ENCODE measurements at regions not wholly inside any gene's neighbourhood (a gene's known extent, or its start where the extent isn't known, plus 50 kb on each side); places are given as distances from the start of the nearest gene placed in this dataset.

GRCh38 chrX:87236830-87237440 is 280.7 kb upstream of the KLHL4 start:
- intact Hi-C loops (cut with DNase I), result no loop called here
- no peak for ATAC-seq
- no peak for DNase-seq

- DNase-seq (no peak), ATAC-seq (no peak)
- intact Hi-C loops (cut with DNase I), result no loop called here
Observed at GRCh38 chrX:87265518-87265917, 252.1 kb upstream of the KLHL4 start.

DNA sequence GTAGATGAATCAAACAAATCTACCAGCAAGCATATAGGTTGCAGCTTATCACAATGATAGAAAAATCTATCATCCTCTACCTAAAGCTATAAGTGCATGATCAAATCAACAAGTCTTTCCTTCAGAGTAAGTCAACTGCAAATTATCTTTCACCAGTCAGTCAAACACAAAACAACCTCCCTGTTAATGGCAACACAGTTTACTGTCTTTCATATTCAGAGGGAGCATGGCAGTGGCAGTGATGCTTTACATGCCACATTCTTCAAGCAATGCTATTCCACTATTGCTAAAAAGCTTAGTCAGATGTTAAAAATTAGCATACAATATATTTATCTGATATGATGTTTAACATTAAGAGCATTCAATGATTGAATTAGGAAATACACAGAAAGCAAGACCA is 245.1 kb upstream of the KLHL4 start:
- ATAC-seq (no peak), DNase-seq (no peak)
- intact Hi-C loops (cut with DNase I), result no loop called here

GRCh38 chrX:87299563-87300160 is 217.9 kb upstream of the KLHL4 start:
- ATAC-seq, result no peak
- intact Hi-C loops (cut with DNase I), result no loop called here
- no peak for DNase-seq

GRCh38 chrX:87310780-87311179 is 206.8 kb upstream of the KLHL4 start:
- no peak for DNase-seq
- no peak for ATAC-seq
- intact Hi-C loops (cut with DNase I), result no loop called here

DNA sequence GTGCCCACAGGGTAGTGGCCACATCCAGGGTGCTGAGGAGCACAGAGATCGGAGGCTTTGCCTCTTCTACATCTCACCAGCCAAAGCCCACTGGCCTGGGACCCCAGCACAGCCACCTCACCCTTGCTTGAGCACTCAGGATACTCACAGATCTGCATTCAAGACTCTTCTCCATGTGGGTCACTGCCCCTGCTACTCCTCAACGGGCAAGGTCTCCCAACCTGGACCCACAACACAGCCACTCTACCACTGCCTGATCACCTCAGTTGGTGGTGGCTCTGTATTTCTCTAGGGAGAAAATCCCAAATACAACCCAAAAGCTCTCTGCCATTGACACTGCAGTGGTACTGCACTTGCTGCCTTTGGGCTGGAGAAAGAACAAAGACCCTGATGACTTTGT is 190.3 kb upstream of the KLHL4 start:
- ATAC-seq (no peak), DNase-seq (no peak)
- intact Hi-C loops (cut with DNase I), result no loop called here

GRCh38 chrX:87337267-87337666 is 180.3 kb upstream of the KLHL4 start:
- intact Hi-C loops (cut with DNase I), result no loop called here
- no peak for ATAC-seq

DNA sequence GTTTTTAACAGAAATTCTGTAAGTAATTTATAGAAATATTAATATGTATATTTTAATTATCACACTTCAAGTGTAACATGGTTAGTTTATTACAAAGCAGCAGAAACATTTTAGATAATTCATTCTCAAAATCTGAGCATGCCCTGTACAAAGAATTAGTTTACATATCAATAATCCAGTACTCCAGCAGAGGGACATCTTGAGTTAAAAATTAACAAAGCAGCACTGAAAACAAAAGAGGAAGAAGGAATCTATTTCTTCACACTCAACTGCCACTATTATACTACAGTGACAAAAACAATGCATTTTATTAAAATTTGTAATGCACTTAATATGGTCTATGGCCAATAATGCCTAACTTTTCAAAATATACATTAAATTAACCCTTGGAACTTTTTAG is 179.1 kb upstream of the KLHL4 start:
- ATAC-seq (no peak), DNase-seq (no peak)
- intact Hi-C loops (cut with DNase I), result loop anchor here in 1 of 2 donors (2.0 kb wide), 1 partner anchor 326 kb away; no protein-coding TSS in a partner anchor

More at GRCh38 chrX:87337267-87337666, 180.3 kb upstream of the KLHL4 start:
- DNase-seq, result no peak

DNA sequence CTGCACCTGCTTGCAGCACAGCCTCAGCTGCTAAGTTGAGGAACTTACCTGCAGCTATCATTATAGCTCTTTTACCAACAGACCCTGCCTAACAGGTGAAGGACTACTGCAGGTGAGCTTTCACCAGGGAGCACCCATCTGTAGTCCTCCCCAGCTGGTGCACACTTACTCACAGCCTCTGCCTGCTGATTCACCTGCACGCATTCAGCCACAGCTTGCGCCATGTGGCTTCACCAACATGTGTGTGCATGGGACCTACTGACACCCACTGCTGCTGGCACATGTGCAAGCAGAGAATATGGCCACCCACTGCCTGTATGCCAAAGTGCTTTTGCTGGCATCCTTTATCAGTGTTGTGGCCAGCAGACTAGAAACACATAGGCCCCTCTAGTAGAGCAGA is 146.7 kb upstream of the KLHL4 start:
- intact Hi-C loops (cut with DNase I), result no loop called here
- DNase-seq, result no peak
- ATAC-seq, result no peak

DNA sequence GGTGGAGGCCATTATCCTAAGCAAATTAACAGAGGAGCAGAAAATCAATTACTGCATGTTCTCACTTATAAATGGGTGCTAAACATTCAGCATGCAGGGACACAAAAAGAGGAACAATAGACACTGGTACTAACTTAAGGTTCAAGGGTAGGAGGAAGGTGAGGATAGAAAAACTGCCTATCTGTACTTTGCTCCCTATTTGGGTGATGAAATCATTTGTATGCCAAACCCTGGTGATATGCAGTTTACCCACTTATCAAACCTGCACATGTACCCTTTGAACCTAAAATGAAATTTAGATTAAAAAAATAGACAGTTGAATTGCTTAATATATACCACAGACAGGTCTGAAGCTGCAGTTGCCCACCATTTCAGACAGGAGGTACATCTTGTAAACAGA is 143.3 kb upstream of the KLHL4 start:
- DNase-seq, result no peak
- no peak for ATAC-seq
- intact Hi-C loops (cut with DNase I), result no loop called here

GRCh38 chrX:87376896-87377295 is 140.7 kb upstream of the KLHL4 start:
- intact Hi-C loops (cut with DNase I), result no loop called here
- no peak for ATAC-seq
- DNase-seq, result no peak

DNA sequence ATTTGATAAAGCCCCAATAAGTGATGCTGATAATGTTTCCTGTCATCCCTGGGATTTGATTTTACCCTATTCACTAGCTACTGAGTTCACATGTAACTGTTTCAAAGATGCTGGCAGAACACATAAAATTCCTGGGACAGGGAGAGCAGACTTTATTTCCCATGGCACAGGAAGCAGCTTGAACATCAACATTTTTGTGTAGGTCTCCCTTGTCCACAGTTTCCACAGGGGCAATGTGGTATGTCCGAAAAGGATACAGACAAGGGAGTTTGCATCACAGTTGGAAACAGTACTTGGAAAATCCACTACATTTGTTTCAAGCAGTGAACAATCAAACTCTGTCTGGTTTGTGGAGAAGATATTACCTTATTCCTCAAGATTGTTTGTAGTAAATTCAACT is 129.2 kb upstream of the KLHL4 start:
- DNase-seq, result no peak
- intact Hi-C loops (cut with DNase I), result no loop called here
- ATAC-seq, result no peak

DNA sequence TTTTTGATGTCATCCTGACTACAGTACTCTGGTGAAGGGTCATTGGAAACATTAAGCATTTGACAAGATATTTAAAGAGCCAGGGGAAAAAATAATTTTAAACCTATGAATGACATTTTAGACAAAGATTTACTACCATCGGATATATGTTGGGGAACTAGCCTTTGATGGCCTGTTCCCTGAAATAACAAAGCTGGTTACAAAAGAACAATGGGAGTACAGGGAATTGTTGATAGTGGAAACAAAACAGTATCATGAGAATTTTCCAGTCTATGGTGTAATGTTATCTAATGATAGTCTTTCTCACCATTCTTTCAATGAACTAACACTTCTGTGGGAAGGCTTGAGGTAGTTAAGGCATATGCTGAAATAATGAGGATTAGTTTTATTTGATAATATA is 125.9 kb upstream of the KLHL4 start:
- DNase-seq (no peak), ATAC-seq (no peak)
- intact Hi-C loops (cut with DNase I), result no loop called here

GRCh38 chrX:87392369-87392768 is 125.2 kb upstream of the KLHL4 start:
- no peak for ATAC-seq
- DNase-seq, result no peak
- intact Hi-C loops (cut with DNase I), result no loop called here

GRCh38 chrX:87397103-87397886 is 120.3 kb upstream of the KLHL4 start:
- intact Hi-C loops (cut with DNase I), result no loop called here
- peak in 1 of 2 donors; percentile 56 for ATAC-seq
- no peak for DNase-seq

- ATAC-seq (no peak), DNase-seq (no peak)
- intact Hi-C loops (cut with DNase I), result no loop called here
Observed at GRCh38 chrX:87402256-87402655, 115.3 kb upstream of the KLHL4 start.

DNA sequence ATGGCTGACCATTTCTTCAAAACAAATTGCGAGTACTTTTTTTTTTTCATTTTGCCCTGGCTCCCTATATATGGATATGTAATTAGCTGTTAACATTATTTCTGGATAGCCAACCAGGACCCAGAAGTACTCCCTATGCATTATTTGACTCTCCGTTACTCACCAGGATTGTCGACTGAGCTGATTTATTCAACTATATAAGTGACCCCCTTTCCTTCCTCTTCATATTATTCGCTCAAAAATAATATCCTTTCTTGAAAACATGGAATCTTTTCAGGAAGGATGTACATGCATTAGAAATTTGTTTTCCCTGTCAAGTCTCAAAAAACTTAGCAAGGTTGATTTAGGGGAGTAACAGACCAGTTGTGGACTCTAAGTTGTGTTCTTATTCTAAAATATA is 114.1 kb upstream of the KLHL4 start:
- ATAC-seq, result no peak
- intact Hi-C loops (cut with DNase I), result no loop called here
- no peak for DNase-seq

GRCh38 chrX:87409113-87409841 is 108.3 kb upstream of the KLHL4 start:
- intact Hi-C loops (cut with DNase I), result no loop called here
- ATAC-seq (peak; percentile 53 to 98), DNase-seq (peak; percentile 71)

- ATAC-seq, result no peak
- no peak for DNase-seq
- intact Hi-C loops (cut with DNase I), result no loop called here
Observed at GRCh38 chrX:87425618-87426017, 92.0 kb upstream of the KLHL4 start.

DNA sequence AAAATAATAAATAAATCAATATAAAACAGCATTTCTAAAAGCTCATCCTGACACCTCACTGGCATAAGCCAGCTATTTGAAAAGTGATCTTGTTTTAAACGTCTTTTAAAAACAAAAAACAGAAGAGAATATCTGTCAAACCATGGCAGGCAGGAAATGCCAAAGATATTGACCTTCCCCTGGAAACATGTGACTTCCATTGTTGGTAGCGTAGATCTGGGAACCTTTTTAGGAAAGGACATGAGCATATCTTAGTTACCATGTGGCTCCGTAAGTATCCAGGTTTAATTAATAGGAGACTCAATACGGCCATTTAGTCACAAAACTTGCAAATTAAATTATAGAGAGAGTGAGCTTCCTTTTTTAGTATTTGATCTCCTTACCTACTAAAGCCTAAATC is 83.0 kb upstream of the KLHL4 start:
- intact Hi-C loops (cut with DNase I), result no loop called here
- DNase-seq (no peak), ATAC-seq (no peak)
